Adipocyte (in vitro differentiated cells): ENCODE measurements at regions not wholly inside any gene's neighbourhood (a gene's known extent, or its start where the extent isn't known, plus 50 kb on each side); places are given as distances from the start of the nearest gene placed in this dataset.
"Not testable (repeated sequence)": the region's sequence is repeated elsewhere in the genome, so short reads cannot be mapped to it uniquely, and the experiment has no call there.

Source experiments
- DNase-seq: peaks from one replicate; pipeline ENCODE4 v3.0.0-alpha.2; 2015; ENCODE audit warnings: low read depth
- H3K27me3 ChIP-seq: replicated peaks from 2 replicates; pipeline ENCODE4 v1.7.0; 2013; ENCODE audit warnings: mild to moderate bottlenecking, low read length, moderate library complexity; ENCODE audit not compliant: control insufficient read depth, insufficient read depth
- H3K36me3 ChIP-seq: 2 replicates; pipeline ENCODE4 v1.7.0; 2013; ENCODE audit warnings: low read length, mild to moderate bottlenecking, moderate library complexity; ENCODE audit not compliant: control insufficient read depth, insufficient read depth, severe bottlenecking
- H3K4me1 ChIP-seq: 2 replicates; pipeline ENCODE4 v1.7.0; 2013; ENCODE audit warnings: mild to moderate bottlenecking, low read length, moderate library complexity; ENCODE audit not compliant: control insufficient read depth, insufficient read depth
- H3K4me3 ChIP-seq: 2 replicates; pipeline ENCODE4 v1.7.0; 2013; ENCODE audit warnings: mild to moderate bottlenecking, low read length, moderate library complexity
- H3K9ac ChIP-seq: 2 replicates; pipeline ENCODE4 v1.7.0; 2013; ENCODE audit warnings: mild to moderate bottlenecking, low read length, moderate library complexity
- H3K9me3 ChIP-seq: 2 replicates; pipeline ENCODE4 v1.7.0; 2013; ENCODE audit warnings: mild to moderate bottlenecking, low read length, moderate library complexity; ENCODE audit not compliant: control insufficient read depth

DNA sequence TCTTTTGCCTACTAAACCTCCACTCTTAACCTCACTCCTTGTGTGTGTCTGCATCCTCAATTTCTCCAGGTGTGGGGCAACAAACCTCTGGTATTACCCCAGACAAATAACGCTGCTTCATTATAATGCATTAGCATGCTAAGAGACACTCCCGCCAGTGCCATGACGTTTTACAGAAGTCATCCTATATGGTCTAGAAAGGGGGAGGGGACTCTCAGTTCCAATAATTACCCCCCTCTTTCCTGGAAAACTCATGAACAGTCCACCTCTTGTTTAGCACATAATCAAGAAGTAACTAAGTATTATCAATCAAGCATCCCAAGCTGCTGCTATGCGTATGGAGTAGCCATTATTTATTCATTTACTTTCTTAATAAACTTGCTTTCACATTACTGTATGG is 364.5 kb downstream of the TYW1 start:
- no peaks in the 10 kb centered on the region for H3K4me1 ChIP-seq
- H3K9me3 ChIP-seq = peaks cover 11% of the 10 kb centered on the region
- no peak overlapping the region for H3K4me3 ChIP-seq
- no peak overlapping the region for H3K9ac ChIP-seq
- H3K36me3 ChIP-seq = no peaks in the 10 kb centered on the region
- H3K27me3 ChIP-seq = no peaks in the 10 kb centered on the region
- DNase-seq = no peak

DNA sequence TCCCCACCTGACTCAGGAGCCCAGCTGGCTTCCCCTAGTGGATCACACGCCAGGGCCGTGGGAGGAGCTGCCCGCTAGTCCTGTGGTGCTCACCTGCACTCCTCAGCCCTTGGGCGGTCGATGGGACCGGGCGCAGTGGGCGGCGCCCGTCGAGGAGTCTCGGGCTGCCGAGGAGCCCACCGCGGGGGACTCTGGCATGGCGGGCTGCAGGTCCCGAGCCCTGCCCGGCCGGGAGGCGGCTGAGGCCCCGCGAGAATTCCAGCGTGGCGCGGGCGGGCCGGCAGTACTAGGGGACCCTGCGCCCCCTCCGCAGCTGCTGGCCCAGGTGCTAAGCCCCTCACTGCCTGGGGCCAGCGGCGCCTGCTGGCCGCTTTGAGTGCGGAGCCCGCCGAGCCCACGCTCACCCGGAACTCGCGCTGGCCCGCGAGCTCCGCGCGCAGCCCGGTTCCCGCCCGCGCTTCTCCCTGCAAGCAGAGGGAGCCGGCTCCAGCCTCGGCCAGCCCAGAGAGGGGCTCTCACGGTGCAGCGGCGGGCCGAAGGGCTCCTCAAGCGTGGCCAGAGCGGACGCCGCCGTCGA is 367.9 kb downstream of the TYW1 start:
- peaks cover 18% of the 10 kb centered on the region for H3K27me3 ChIP-seq
- no peak for DNase-seq
- no peak overlapping the region for H3K4me3 ChIP-seq
- H3K9me3 ChIP-seq = peaks cover 9% of the 10 kb centered on the region
- H3K36me3 ChIP-seq = no peaks in the 10 kb centered on the region
- no peaks in the 10 kb centered on the region for H3K4me1 ChIP-seq
- no peak overlapping the region for H3K9ac ChIP-seq

DNA sequence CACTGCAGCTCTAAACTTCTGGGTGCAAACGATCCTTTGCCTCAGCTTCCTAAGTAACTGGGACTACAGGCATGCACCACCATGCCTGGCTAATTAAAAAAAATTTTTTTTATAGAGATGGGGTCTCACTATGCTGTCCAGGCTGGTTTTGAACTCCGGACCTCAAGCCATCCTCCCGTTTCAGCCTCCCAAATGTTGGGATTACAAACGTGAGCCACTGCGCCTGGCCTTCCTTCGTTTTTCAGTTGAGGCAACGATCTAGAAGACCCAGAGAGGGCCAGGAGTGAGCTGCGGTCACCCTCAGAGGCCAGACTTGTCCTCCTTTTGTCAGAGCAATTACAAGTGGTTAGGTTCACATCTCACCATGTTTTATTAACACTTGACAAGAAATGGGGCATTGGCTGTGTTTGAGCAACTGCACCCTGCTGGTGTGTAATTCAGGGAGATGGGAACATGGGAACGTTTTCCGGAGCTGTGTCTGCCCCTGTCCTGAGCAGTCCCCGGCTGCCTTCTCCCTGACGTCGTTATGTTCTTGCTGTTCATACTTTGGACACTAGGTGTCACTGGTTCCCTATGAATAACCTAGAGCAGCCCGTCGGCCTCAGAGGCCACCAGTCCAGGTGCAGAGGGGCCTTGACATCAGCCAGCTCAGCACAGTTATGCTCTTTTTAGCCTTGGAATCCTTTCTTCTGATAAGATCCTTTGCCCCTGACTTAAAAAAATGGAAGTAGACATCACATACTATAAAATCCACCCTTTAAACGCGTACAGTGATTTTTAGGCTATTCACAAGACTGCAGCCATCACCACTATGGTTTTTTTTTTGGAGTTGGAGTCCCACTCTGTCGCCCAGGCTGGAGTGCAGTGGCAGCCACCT is 375.0 kb downstream of the TYW1 start:
- no peaks in the 10 kb centered on the region for H3K4me1 ChIP-seq
- no peak overlapping the region for H3K9ac ChIP-seq
- peak; percentile 89 for DNase-seq
- peaks cover 20% of the 10 kb centered on the region for H3K9me3 ChIP-seq
- no peak overlapping the region for H3K4me3 ChIP-seq
- no peaks in the 10 kb centered on the region for H3K36me3 ChIP-seq
- peaks cover 47% of the 10 kb centered on the region for H3K27me3 ChIP-seq

DNA sequence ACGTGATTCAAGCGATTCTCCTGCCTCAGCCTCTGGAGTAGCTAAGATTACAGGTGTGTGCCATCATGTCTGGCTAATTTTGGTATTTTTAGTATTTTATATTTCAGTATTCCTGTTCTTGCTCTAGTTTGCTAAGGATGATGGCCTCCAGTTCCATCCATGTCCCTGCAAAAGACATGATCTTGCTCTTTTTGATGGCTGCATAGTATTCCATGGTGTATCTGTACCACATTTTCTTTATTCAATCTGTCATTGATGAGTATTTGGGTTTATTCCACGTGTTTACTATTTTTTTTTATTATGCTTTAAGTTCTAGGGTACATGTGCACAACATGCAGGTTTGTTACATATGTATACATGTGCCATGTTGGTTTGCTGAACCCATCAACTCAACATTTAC is 376.8 kb downstream of the TYW1 start:
- DNase-seq, H3K36me3 ChIP-seq, H3K9ac ChIP-seq, H3K4me1 ChIP-seq, H3K4me3 ChIP-seq: not testable (repeated sequence)
- H3K27me3 ChIP-seq = peaks cover 37% of the 10 kb centered on the region
- H3K9me3 ChIP-seq = peaks cover 11% of the 10 kb centered on the region

DNA sequence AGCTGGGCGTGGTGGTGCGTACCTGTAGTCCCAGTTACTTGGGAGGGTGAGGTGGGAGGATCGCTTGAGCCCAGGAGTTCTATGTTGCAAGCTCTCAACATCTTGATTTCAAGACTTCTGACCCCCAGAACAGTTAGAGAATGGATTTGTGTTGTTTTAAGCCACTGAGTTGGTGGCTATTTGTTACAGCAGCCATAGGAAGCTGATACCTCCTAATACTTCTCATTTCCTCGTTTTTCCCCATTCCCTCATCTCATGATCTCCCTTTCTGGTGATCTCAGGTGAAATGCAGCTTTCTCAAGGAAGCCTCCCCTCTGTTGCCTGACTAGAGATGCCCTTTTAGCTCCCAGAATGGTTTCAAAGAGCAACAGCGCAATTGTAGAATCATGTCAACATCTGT is 378.8 kb downstream of the TYW1 start:
- H3K9ac ChIP-seq = no peak overlapping the region
- DNase-seq = no peak
- H3K4me3 ChIP-seq = no peak overlapping the region
- peaks cover 22% of the 10 kb centered on the region for H3K27me3 ChIP-seq
- peaks cover 11% of the 10 kb centered on the region for H3K9me3 ChIP-seq
- H3K4me1 ChIP-seq = no peaks in the 10 kb centered on the region
- no peaks in the 10 kb centered on the region for H3K36me3 ChIP-seq

DNA sequence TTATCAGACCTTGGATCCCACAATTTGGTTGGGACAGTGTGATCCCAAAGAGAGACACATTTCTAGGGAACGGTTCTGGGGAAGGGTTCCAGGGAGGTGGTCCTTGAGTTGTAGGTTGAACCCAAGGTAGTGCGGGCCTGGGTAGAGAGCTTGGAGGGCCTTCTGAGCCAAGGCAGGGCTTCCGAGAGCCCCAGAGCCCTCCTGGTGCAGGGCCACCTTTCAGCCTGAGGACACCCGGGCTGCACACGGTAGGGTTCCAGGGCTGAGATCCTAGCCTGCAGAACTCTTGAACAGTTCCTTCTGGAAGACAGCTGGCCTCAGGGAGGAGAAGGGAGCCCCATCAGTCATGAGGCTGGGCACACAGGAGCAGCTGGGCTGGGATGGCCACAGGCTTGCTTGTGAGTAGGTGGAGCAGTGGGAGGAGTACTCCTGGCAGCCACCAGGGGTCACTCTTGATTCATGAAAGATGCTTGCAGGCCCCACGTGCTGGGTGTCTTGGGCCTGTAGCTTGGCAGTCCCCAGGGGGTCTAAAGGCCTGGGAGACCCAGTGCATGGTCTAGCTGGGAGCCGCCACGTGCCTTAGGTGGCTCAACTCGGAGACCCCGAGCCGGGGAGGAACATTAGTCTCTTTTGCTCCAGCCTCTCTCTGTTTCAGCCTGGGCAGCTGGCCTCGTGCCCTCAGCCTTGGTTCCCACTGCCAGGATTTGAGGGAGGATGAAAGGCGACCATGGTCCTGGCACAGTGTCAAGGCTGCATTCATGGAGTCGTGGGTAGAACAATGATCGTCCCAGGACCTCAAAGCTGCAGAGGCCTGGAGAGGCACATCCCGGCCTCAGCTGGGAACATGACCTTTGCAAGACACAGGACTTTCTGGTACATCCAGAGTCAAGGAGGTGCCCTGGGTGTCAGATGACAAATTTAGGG is 381.6 kb downstream of the TYW1 start:
- peaks cover 11% of the 10 kb centered on the region for H3K9me3 ChIP-seq
- H3K27me3 ChIP-seq = peaks cover 15% of the 10 kb centered on the region
- DNase-seq = peak; percentile 74
- H3K4me1 ChIP-seq = no peaks in the 10 kb centered on the region
- H3K36me3 ChIP-seq = no peaks in the 10 kb centered on the region
- no peak overlapping the region for H3K4me3 ChIP-seq
- H3K9ac ChIP-seq = no peak overlapping the region

DNA sequence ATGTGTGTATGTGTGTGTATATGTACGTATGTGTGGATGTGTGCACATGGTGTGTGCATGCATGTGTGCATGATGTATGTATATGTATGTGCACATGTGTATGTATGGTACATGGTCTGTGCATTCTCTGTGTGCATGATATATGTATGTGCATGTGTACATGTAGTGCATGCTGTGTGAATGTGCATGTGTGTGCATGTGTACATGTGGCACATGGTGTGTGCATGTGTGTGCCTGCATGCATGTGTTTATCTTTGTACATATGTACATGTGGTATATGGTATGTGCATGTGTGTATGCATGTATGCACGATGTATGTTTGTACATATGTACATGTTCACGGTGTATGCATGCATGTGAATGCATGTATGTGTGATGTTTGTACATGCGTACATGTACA is 383.7 kb downstream of the TYW1 start:
- Histone ChIP-seq H3K27me3 (peaks cover 6% of the 10 kb centered on the region), H3K9me3 (peaks cover 5% of the 10 kb centered on the region), H3K4me1 (no peaks in the 10 kb centered on the region), H3K36me3 (no peaks in the 10 kb centered on the region), H3K4me3 (no peak overlapping the region), H3K9ac (no peak overlapping the region)
- DNase-seq = no peak

DNA sequence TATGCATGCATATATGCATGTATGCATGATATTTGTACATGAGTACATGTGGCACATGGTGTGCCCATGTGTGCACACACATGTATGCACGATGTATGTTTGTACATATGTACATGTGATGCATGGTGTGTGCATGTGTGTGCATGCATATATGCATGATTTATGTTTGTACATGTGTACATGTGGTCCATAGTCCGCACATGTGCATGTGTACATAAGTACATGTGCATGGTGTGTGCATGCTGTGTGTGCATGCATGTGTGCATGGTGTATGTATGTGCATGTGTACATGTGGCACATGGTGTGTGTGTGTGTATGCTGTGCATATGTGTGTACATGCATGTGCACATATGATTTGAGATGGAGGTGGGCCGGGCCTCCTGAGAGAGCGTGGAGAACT is 384.2 kb downstream of the TYW1 start:
- peaks cover under 1% of the 10 kb centered on the region for H3K27me3 ChIP-seq
- no peak overlapping the region for H3K4me3 ChIP-seq
- H3K9me3 ChIP-seq = no peaks in the 10 kb centered on the region
- no peak for DNase-seq
- H3K9ac ChIP-seq = no peak overlapping the region
- no peaks in the 10 kb centered on the region for H3K36me3 ChIP-seq
- no peaks in the 10 kb centered on the region for H3K4me1 ChIP-seq

DNA sequence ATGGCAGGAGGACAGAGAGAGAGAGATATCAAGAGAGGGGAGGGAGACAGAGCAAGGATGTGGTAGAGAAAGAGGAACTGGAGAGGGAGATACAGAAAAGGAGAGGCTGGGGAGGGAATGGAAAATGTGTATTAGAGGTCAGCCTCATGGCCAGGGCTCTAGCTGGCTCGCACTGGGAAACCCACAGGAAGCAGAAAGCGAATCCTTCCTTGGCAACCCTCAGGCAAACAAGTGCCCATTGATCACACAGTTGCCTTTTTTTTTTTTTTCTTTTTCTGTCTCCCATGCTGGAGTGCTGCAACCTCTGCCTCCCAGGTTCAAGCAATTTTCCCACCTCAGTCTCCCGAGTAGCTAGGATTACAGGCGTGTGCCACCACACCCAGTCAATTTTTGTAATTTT is 391.2 kb downstream of the TYW1 start:
- no peak for DNase-seq
- Histone ChIP-seq H3K4me3 (no peak overlapping the region), H3K36me3 (no peaks in the 10 kb centered on the region), H3K27me3 (peaks cover 8% of the 10 kb centered on the region), H3K9me3 (no peaks in the 10 kb centered on the region), H3K9ac (no peak overlapping the region), H3K4me1 (no peaks in the 10 kb centered on the region)

DNA sequence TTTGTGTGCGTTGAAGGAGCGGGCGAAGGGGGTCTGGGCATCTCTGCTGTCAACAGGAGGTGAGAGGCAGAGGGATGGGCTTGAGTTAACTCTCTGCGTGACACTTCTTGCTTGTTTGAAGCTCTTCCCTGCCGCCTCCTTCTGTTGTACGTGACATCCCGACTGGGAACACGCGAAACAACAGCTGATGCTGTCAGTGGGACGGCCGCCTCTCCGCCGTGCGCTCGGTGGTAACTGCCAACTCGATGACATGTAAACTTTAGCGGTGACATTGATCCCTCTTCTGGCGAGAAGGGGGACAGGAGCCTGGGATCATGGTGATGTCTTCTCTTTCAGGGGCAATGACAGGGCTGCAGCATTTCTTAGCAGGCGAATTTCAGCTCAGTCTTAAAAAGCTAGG is 394.5 kb downstream of the TYW1 start:
- Histone ChIP-seq H3K27me3 (peaks cover 12% of the 10 kb centered on the region), H3K4me3 (no peak overlapping the region), H3K9me3 (no peaks in the 10 kb centered on the region), H3K36me3 (no peaks in the 10 kb centered on the region), H3K4me1 (no peaks in the 10 kb centered on the region), H3K9ac (no peak overlapping the region)
- DNase-seq = no peak
